ENCODE measurements at regions not wholly inside any gene's neighbourhood (a gene's known extent, or its start where the extent isn't known, plus 50 kb on each side); places are given as distances from the start of the nearest gene placed in this dataset.

DNA sequence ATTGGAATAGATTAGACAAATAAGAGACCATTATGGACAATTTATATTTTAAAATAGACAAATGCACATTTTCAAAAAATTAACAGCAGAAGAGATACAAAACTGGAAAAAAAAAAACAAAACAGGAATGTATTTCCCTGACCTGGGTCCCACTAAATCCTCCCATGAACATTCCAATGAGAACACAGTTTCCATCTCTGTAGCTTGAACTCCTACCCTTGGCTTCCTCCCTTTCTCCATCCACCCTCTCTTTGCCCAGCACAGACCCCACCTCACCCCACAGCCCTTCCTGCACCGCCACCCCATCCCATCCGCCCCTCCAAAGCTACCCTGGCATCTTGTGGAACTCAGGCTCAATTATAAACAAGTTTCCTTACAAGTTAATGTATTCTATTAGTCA, 71.2 kb upstream of the MPP7 start:
- TF ChIP-seq, protein P1, sequence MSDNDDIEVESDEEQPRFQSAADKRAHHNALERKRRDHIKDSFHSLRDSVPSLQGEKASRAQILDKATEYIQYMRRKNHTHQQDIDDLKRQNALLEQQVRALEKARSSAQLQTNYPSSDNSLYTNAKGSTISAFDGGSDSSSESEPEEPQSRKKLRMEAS (IDR thresholded peaks at IDR 0.05; ENCODE audit: low read depth, low read length): no peak
- TF ChIP-seq, protein P2, sequence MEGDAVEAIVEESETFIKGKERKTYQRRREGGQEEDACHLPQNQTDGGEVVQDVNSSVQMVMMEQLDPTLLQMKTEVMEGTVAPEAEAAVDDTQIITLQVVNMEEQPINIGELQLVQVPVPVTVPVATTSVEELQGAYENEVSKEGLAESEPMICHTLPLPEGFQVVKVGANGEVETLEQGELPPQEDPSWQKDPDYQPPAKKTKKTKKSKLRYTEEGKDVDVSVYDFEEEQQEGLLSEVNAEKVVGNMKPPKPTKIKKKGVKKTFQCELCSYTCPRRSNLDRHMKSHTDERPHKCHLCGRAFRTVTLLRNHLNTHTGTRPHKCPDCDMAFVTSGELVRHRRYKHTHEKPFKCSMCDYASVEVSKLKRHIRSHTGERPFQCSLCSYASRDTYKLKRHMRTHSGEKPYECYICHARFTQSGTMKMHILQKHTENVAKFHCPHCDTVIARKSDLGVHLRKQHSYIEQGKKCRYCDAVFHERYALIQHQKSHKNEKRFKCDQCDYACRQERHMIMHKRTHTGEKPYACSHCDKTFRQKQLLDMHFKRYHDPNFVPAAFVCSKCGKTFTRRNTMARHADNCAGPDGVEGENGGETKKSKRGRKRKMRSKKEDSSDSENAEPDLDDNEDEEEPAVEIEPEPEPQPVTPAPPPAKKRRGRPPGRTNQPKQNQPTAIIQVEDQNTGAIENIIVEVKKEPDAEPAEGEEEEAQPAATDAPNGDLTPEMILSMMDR (IDR thresholded peaks at IDR 0.05; ENCODE audit: low read depth, low read length): no peak

Data from NB4 (cell line).